Endothelial cell of umbilical vein (primary cell): ENCODE measurements at regions not wholly inside any gene's neighbourhood (a gene's known extent, or its start where the extent isn't known, plus 50 kb on each side); places are given as distances from the start of the nearest gene placed in this dataset.

ENCODE experiments used
- EZH2 ChIP-seq: IDR thresholded peaks from 2 replicates; pipeline ENCODE4 v1.6.1; 2012; ENCODE audit warnings: borderline replicate concordance, low read depth, mild to moderate bottlenecking, moderate library complexity, low read length, inconsistent platforms; ENCODE audit not compliant: severe bottlenecking
- FOS ChIP-seq: IDR thresholded peaks from 2 replicates; pipeline ENCODE4 v1.6.1; 2011; ENCODE audit warnings: mild to moderate bottlenecking, low read length, moderate library complexity, borderline replicate concordance; ENCODE audit not compliant: insufficient read depth
- GATA2 ChIP-seq: IDR thresholded peaks from 2 replicates; pipeline ENCODE4 v1.7.0; 2011; ENCODE audit warnings: low read depth, mild to moderate bottlenecking, moderate library complexity, mixed read lengths, low read length; ENCODE audit not compliant: insufficient read length, insufficient read depth
- JUN ChIP-seq: IDR thresholded peaks from 2 replicates; pipeline ENCODE4 v1.6.1; 2011; ENCODE audit warnings: borderline replicate concordance, low read depth; ENCODE audit not compliant: insufficient read length, insufficient read depth
- MYC ChIP-seq: IDR thresholded peaks from one replicate; pipeline ENCODE4 v1.6.1; 2011; ENCODE audit warnings: mild to moderate bottlenecking, low read depth, low read length
- POLR2A ChIP-seq: IDR thresholded peaks from 2 replicates; pipeline ENCODE4 v1.6.1; 2012; ENCODE audit warnings: low read depth, mild to moderate bottlenecking, control low read depth, low read length
- POLR2AphosphoS5 ChIP-seq: IDR thresholded peaks from 2 replicates; pipeline ENCODE4 v1.6.1; 2012; ENCODE audit warnings: low read depth, mild to moderate bottlenecking, control low read depth, low read length, moderate library complexity; ENCODE audit not compliant: insufficient read depth
- TF ChIP-seq, protein P1 (sequence below), 2 donors: IDR thresholded peaks; 1 replicate in 1 of 2; 2 replicates in 1 of 2; pipeline ENCODE4 v1.5.1; 2011; ENCODE audit warnings: low read length in 2 of 2, mild to moderate bottlenecking in 2 of 2, moderate library complexity in 2 of 2, control low read depth in 1 of 2, inconsistent platforms in 1 of 2, low read depth in 1 of 2; ENCODE audit not compliant: insufficient read depth in 1 of 2; ENCODE audit errors: extremely low read depth in 1 of 2

DNA sequence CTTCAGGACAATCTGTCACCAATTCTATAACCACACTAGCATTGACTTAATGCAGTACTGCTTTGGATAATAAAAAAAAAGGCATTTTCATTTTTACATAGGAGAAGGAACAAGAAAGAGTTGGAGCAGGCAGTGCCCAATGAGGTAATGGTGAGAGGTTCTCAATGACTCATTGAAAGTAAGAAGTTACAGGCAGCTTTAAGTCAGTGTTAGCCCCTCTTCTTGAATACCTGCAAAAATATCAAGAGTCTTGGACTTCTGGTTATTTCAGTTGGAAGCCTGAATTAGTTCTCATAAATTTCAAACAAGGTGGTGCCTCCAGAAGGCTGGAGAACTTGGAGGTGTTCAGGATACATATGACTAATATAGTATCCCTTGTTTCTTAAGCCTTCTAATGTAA lies 422.5 kb downstream of the HTR7 start:
- TF ChIP-seq POLR2A (no peak), FOS (no peak), EZH2 (no peak), JUN (no peak), POLR2AphosphoS5 (no peak), MYC (no peak), GATA2 (no peak)
- TF ChIP-seq, protein P1, sequence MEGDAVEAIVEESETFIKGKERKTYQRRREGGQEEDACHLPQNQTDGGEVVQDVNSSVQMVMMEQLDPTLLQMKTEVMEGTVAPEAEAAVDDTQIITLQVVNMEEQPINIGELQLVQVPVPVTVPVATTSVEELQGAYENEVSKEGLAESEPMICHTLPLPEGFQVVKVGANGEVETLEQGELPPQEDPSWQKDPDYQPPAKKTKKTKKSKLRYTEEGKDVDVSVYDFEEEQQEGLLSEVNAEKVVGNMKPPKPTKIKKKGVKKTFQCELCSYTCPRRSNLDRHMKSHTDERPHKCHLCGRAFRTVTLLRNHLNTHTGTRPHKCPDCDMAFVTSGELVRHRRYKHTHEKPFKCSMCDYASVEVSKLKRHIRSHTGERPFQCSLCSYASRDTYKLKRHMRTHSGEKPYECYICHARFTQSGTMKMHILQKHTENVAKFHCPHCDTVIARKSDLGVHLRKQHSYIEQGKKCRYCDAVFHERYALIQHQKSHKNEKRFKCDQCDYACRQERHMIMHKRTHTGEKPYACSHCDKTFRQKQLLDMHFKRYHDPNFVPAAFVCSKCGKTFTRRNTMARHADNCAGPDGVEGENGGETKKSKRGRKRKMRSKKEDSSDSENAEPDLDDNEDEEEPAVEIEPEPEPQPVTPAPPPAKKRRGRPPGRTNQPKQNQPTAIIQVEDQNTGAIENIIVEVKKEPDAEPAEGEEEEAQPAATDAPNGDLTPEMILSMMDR (IDR thresholded peaks at IDR 0.05; ENCODE audit: extremely low read depth in 1 of 2, insufficient read depth in 1 of 2, low read depth in 1 of 2, low read length in 2 of 2) = no peak
